ENCODE measurements at regions not wholly inside any gene's neighbourhood (a gene's known extent, or its start where the extent isn't known, plus 50 kb on each side); places are given as distances from the start of the nearest gene placed in this dataset.

- H2AK5ac ChIP-seq (ENCODE audit: low read depth, low read length) = no peak overlapping the region
- no peaks in the 10 kb centered on the region for H3K79me1 ChIP-seq (ENCODE audit: low read depth, low read length)
- no peak for FAIRE-seq
- H3K4ac ChIP-seq (replicated peaks; ENCODE audit: insufficient read length, low read depth, low read length) = no peak overlapping the region
- H3K36me3 ChIP-seq (ENCODE audit: control insufficient read depth in 2 of 4, insufficient read depth in 4 of 4, low read length in 3 of 4) = no peaks in the 10 kb centered on the region
- H3K27ac ChIP-seq (ENCODE audit: low read depth, low read length) = no peak overlapping the region
- no peak overlapping the region for H4K91ac ChIP-seq (replicated peaks; ENCODE audit: insufficient read length, low read length)
- no peak overlapping the region; the same call in 1 of the 2 replicates for H2AFZ ChIP-seq (ENCODE audit: low read length)
- ChIA-PET POLR2A (ENCODE audit: partially characterized antibody) (no interaction called here), CTCF (ENCODE audit: partially characterized antibody) (no interaction called here)
- H3K14ac ChIP-seq (ENCODE audit: insufficient read length) = no peak overlapping the region
- no peak overlapping the region for H2BK5ac ChIP-seq (ENCODE audit: low read depth, low read length)
- no peaks in the 10 kb centered on the region for H3K4me1 ChIP-seq (replicated peaks in 1 of 4; ENCODE audit: control insufficient read depth in 3 of 4, insufficient read depth in 4 of 4, low read length in 3 of 4)
- H2BK120ac ChIP-seq (replicated peaks; ENCODE audit: low read depth, low read length) = no peak overlapping the region
- 85% methylated on average over 4 of the region's 4 CpGs; no CpG with 5 or more reads in 1 of the 2 experiments for WGBS, 2 experiments (ENCODE audit: extremely low coverage in 1 of 2, insufficient coverage in 1 of 2, insufficient read length in 1 of 2, insufficient replicate concordance in 2 of 2, low coverage in 1 of 2, low lambda C conversion rate in 2 of 2, missing lambda C conversion rate in 1 of 2)
- no peak overlapping the region for H3K18ac ChIP-seq (ENCODE audit: extremely low read depth, low read length)
- H2BK20ac ChIP-seq (ENCODE audit: low read length) = no peak overlapping the region
- TF ChIP-seq SRF (IDR thresholded peaks at IDR 0.05; ENCODE audit: low read depth, low read length) = no peak
- TF ChIP-seq TCF12 (IDR thresholded peaks at IDR 0.05; ENCODE audit: low read depth, low read length) = no peak
- H3K23me2 ChIP-seq (ENCODE audit: low read depth, low read length) = no peaks in the 10 kb centered on the region
- no peak overlapping the region for H3K4me2 ChIP-seq (ENCODE audit: insufficient read depth in 1 of 2, low read depth in 2 of 2, low read length in 2 of 2)
- no peak overlapping the region for H2BK12ac ChIP-seq (ENCODE audit: low read depth, low read length)
- H3K27me3 ChIP-seq (replicated peaks in 1 of 4; ENCODE audit: control insufficient read depth in 3 of 4, extremely low read depth in 1 of 4, insufficient read depth in 3 of 4, low read length in 3 of 4) = no peaks in the 10 kb centered on the region
- H2BK15ac ChIP-seq (ENCODE audit: low read length) = no peak overlapping the region
- no peak overlapping the region for H4K5ac ChIP-seq (ENCODE audit: insufficient read length, low read depth, low read length)
- H3K23ac ChIP-seq (ENCODE audit: insufficient read length) = no peak overlapping the region
- no peak overlapping the region for H3K9ac ChIP-seq (replicated peaks in 1 of 4; ENCODE audit: extremely low read depth in 1 of 4, low read depth in 3 of 4, low read length in 3 of 4)
- H3K9me3 ChIP-seq (ENCODE audit: insufficient read depth in 2 of 2, low read depth in 1 of 2, low read length in 1 of 2) = no peaks in the 10 kb centered on the region
- no peak overlapping the region for H3K4me3 ChIP-seq (ENCODE audit: extremely low read depth in 1 of 4, insufficient read depth in 2 of 4, low read depth in 3 of 4, low read length in 4 of 4)
- H4K8ac ChIP-seq (ENCODE audit: extremely low read depth, insufficient read depth, low read length) = no peak overlapping the region
- H4K20me1 ChIP-seq (replicated peaks in 1 of 2; ENCODE audit: control insufficient read depth in 1 of 2, insufficient read depth in 2 of 2, low read length in 2 of 2) = no peaks in the 10 kb centered on the region
- H3K56ac ChIP-seq (replicated peaks; ENCODE audit: insufficient read length, low read depth, low read length) = no peak overlapping the region
- DNase-seq (ENCODE audit: low read depth in 1 of 2, low spot score in 2 of 2) = no peak
- H3K79me2 ChIP-seq (ENCODE audit: control insufficient read depth in 1 of 2, insufficient read depth in 2 of 2, low read length in 2 of 2) = no peaks in the 10 kb centered on the region
These were observed 1929.6 kb upstream of the CDH6 start for GRCh38 chr5:29263915-29264351.

All from H1 (cell line).